OCI-LY3 (cell line): ENCODE measurements at regions not wholly inside any gene's neighbourhood (a gene's known extent, or its start where the extent isn't known, plus 50 kb on each side); places are given as distances from the start of the nearest gene placed in this dataset.

Experiments
- CTCF ChIP-seq: fragments of 200-600, 300-600 bp; sonication (generic); IDR thresholded peaks from 2 replicates; pipeline ENCODE4 v1.5.1; 2014; ENCODE audit warnings: antibody characterized with exemption, low read length, low read depth
- EZH2phosphoT487 ChIP-seq: fragments of 200-600 bp; shearing (Covaris generic); IDR thresholded peaks from 2 replicates; pipeline ENCODE4 v1.6.1; 2018; ENCODE audit warnings: antibody characterized with exemption, mixed run types, low read depth

DNA sequence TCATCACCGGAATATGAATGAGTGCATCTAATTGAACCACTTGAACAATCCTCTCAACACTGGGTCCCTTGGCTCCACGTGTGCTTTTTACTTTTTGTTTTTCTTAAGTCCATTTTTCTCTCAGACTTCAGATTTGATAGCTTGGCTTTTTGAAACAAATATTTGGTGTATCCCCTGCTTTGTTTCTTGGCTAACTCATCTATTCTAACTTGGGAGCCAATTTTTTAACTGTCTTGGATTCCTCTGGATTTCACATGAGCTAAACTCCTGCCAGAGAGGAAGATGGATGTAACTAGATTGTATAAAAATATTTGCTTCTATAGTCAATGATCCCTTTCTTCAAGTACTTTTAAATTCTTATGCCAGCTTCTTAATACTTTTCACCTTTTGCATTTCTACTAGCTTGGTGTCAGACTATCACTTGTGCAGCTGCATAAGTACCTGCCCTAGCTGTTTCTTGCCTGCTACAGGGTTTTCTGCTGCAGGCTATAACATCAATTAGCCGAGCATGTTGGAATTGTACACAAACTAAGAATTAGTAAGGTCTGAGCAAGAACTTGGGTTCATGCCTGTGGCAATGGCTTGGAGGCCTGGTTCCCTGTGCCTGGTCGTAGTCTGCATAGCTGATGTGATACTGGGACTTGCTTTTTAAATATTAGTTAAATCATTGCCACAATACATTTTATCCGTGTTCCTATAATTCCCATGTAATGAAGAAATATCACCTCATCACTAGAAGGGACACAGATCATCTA, 281.5 kb downstream of the EN1 start:
- TF ChIP-seq CTCF (no peak), EZH2phosphoT487 (no peak)
